ENCODE measurements at regions not wholly inside any gene's neighbourhood (a gene's known extent, or its start where the extent isn't known, plus 50 kb on each side); places are given as distances from the start of the nearest gene placed in this dataset.

- TF ChIP-seq CTCF (IDR thresholded peaks at IDR 0.05; ENCODE audit: control insufficient read depth, extremely low read depth, insufficient read depth) = no peak
- H3K4me3 ChIP-seq (ENCODE audit: low read depth, low read length) = no peak overlapping the region
- no peak for DNase-seq (ENCODE audit: low read depth)
Measured at GRCh38 chr14:84789012-84789411, 740.9 kb upstream of the FLRT2 start.

GRCh38 chr14:84792722-84793410 is 737.1 kb upstream of the FLRT2 start:
- no peak overlapping the region for H3K4me3 ChIP-seq (ENCODE audit: low read depth, low read length)
- TF ChIP-seq CTCF (IDR thresholded peaks at IDR 0.05; ENCODE audit: control insufficient read depth, extremely low read depth, insufficient read depth) = no peak
- no peak for DNase-seq (ENCODE audit: low read depth)

GRCh38 chr14:84797326-84797725 is 732.6 kb upstream of the FLRT2 start:
- no peak for TF ChIP-seq CTCF (IDR thresholded peaks at IDR 0.05; ENCODE audit: control insufficient read depth, extremely low read depth, insufficient read depth)
- DNase-seq (ENCODE audit: low read depth) = no peak
- no peak overlapping the region for H3K4me3 ChIP-seq (ENCODE audit: low read depth, low read length)

- TF ChIP-seq CTCF (IDR thresholded peaks at IDR 0.05; ENCODE audit: control insufficient read depth, extremely low read depth, insufficient read depth) = no peak
- H3K4me3 ChIP-seq (ENCODE audit: low read depth, low read length) = no peak overlapping the region
- DNase-seq (ENCODE audit: low read depth) = no peak
Measured at GRCh38 chr14:84804468-84804867, 725.5 kb upstream of the FLRT2 start.

GRCh38 chr14:84804895-84805294 is 725.0 kb upstream of the FLRT2 start:
- no peak for DNase-seq (ENCODE audit: low read depth)
- no peak overlapping the region for H3K4me3 ChIP-seq (ENCODE audit: low read depth, low read length)
- TF ChIP-seq CTCF (IDR thresholded peaks at IDR 0.05; ENCODE audit: control insufficient read depth, extremely low read depth, insufficient read depth) = no peak

- DNase-seq (ENCODE audit: low read depth) = no peak
- TF ChIP-seq CTCF (IDR thresholded peaks at IDR 0.05; ENCODE audit: control insufficient read depth, extremely low read depth, insufficient read depth) = no peak
- no peak overlapping the region for H3K4me3 ChIP-seq (ENCODE audit: low read depth, low read length)
Measured at GRCh38 chr14:84806181-84806580, 723.8 kb upstream of the FLRT2 start.

- DNase-seq (ENCODE audit: low read depth) = no peak
- TF ChIP-seq CTCF (IDR thresholded peaks at IDR 0.05; ENCODE audit: control insufficient read depth, extremely low read depth, insufficient read depth) = no peak
Measured at GRCh38 chr14:84806622-84807021, 723.3 kb upstream of the FLRT2 start.

More at GRCh38 chr14:84806622-84807021, 723.3 kb upstream of the FLRT2 start:
- H3K4me3 ChIP-seq (ENCODE audit: low read depth, low read length) = no peak overlapping the region

Measured in LNCaP clone FGC (cell line).